Breast epithelium (tissue), 4 donors: ENCODE measurements at regions not wholly inside any gene's neighbourhood (a gene's known extent, or its start where the extent isn't known, plus 50 kb on each side); places are given as distances from the start of the nearest gene placed in this dataset.

Experiments
- DNase-seq, 2 donors: peaks; one replicate each; pipeline ENCODE4 v3.0.0-alpha.2; 2019; ENCODE audit warnings: low spot score in 2 of 2
- H3K27ac ChIP-seq, 2 donors: fragments of 200-600 bp; sonication (generic) in 1 of 2; one replicate each; pipeline ENCODE4 v1.5.1; 2016 to 2019; ENCODE audit warnings: mild to moderate bottlenecking in 1 of 2
- H3K27me3 ChIP-seq, 2 donors: fragments of 200-600 bp; sonication (generic) in 1 of 2; one replicate each; pipeline versions ENCODE4 v1.5.1 to v1.6.0; 2017 to 2019; ENCODE audit warnings: control low read depth in 1 of 2, mild to moderate bottlenecking in 1 of 2
- H3K36me3 ChIP-seq: fragments of 200-600 bp; one replicate; pipeline ENCODE4 v1.5.1; 2019
- H3K4me1 ChIP-seq, 2 donors: fragments of 200-600 bp; sonication (generic); one replicate each; pipeline ENCODE4 v1.5.1; 2016 to 2019; ENCODE audit warnings: control low read depth in 1 of 2
- H3K4me3 ChIP-seq, 3 donors: fragments of 200-600 bp; sonication (generic); 1 replicate in 2 of 3; 2 replicates in 1 of 3; pipeline ENCODE4 v1.5.1; 2016 to 2019; ENCODE audit warnings: mild to moderate bottlenecking in 3 of 3, moderate library complexity in 2 of 3
- H3K9me3 ChIP-seq, 2 donors: fragments of 200-600 bp; sonication (generic) in 1 of 2; one replicate each; pipeline ENCODE4 v1.5.1; 2016 to 2019; ENCODE audit warnings: control low read depth in 1 of 2
- CTCF ChIP-seq, 3 donors: fragments of 450-650 bp; IDR thresholded peaks; one replicate each; pipeline ENCODE4 v1.5.1; 2016 to 2017; ENCODE audit warnings: antibody characterized with exemption in 3 of 3, mild to moderate bottlenecking in 3 of 3, moderate library complexity in 3 of 3
- POLR2A ChIP-seq: fragments of 450-650 bp; IDR thresholded peaks from one replicate; pipeline ENCODE4 v1.6.1; 2016; ENCODE audit warnings: antibody characterized with exemption, mild to moderate bottlenecking, moderate library complexity
- POLR2AphosphoS5 ChIP-seq, 3 donors: sonication (generic); formaldehyde crosslinking; IDR thresholded peaks; one replicate each; pipeline ENCODE4 v1.6.1; 2017; ENCODE audit warnings: antibody characterized with exemption in 3 of 3
- intact Hi-C: fragments of 100-400 bp; cut with DNase I; formaldehyde crosslinking; loops from one replicate; pipeline ENCODE4 v1.15.1; 2023; ENCODE audit warnings: low total_unique reads

- intact Hi-C loops, result no loop called here
- Histone ChIP-seq H3K27me3 (peaks cover 0 to 11% of the 10 kb centered on the region in 2 donors), H3K9me3 (peaks cover 4 to 24% of the 10 kb centered on the region in 2 donors), H3K4me1 (no peaks in the 10 kb centered on the region), H3K27ac (no peak overlapping the region), H3K36me3 (no peaks in the 10 kb centered on the region), H3K4me3 (no peak overlapping the region)
- TF ChIP-seq POLR2AphosphoS5 (IDR thresholded peaks at IDR 0.05) (no peak), POLR2A (no peak), CTCF (IDR thresholded peaks at IDR 0.05) (no peak)
- no peak for DNase-seq
These were observed 200.0 kb upstream of the MKI67 start for GRCh38 chr10:128326251-128326650.

DNA sequence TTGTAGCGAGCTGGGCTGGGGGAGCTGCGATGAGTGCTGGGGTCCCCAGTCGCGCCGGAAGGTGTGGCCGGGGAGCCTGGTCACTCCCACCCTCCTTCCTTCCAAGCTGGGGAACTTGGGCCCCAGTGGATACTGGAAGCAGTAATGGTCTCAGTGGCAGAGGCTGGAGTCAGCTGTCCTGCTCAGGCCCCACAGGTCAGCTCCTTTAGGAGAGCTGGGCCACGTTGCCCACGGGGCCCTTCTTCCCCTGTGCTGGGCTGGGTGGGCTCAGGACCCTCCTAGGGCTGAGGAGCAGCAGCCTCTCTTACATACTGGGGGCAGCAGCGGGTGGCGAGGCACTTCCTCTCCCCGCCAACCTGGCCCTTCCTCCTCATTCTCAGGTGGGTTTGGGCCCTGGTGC, 200.6 kb upstream of the MKI67 start:
- H3K4me1 ChIP-seq, result no peaks in the 10 kb centered on the region
- peaks cover 4 to 24% of the 10 kb centered on the region in 2 donors for H3K9me3 ChIP-seq
- H3K36me3 ChIP-seq, result no peaks in the 10 kb centered on the region
- peaks cover 0 to 11% of the 10 kb centered on the region in 2 donors for H3K27me3 ChIP-seq
- intact Hi-C loops, result no loop called here
- H3K4me3 ChIP-seq, result no peak overlapping the region
- no peak overlapping the region for H3K27ac ChIP-seq
- no peak for DNase-seq
- TF ChIP-seq POLR2A (no peak), POLR2AphosphoS5 (IDR thresholded peaks at IDR 0.05) (no peak), CTCF (IDR thresholded peaks at IDR 0.05) (no peak)

- no peak for TF ChIP-seq CTCF (IDR thresholded peaks at IDR 0.05)
- TF ChIP-seq POLR2AphosphoS5 (IDR thresholded peaks at IDR 0.05), result no peak
- no peak for TF ChIP-seq POLR2A
- Histone ChIP-seq H3K27me3 (no peaks in the 10 kb centered on the region), H3K4me3 (no peak overlapping the region), H3K4me1 (no peaks in the 10 kb centered on the region), H3K36me3 (no peaks in the 10 kb centered on the region), H3K27ac (no peak overlapping the region), H3K9me3 (peaks cover 0 to 8% of the 10 kb centered on the region in 2 donors)
- intact Hi-C loops, result no loop called here
- DNase-seq, result no peak
These were observed 210.2 kb upstream of the MKI67 start for GRCh38 chr10:128336401-128336800.

DNA sequence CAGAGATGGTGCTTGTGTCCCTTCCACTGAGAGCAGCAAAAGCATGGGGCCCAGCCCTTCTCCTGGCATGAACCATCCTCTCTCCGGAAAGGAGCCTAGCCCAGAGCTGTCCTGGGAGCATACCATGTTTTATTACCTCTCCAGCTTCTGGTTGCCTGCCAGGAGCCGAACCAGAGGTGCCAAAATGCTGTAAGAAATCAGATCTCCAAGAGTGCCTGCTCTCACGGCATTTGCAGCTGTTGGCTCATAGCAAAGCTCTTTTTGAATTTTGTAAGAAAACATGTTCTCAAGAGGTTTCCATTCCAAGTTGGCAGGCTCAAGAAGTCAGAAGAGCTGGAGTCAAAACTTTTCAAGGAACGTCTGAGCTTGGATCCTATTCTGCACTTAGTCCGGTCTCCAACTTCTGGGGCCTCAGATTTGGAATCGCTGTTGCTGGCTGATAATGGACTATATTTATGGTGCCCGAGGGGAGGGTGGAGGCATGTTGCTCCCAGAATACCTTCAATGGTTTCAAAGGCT, 211.7 kb upstream of the MKI67 start:
- no peaks in the 10 kb centered on the region for H3K36me3 ChIP-seq
- no peak for TF ChIP-seq POLR2A
- TF ChIP-seq CTCF (IDR thresholded peaks at IDR 0.05), result no peak
- TF ChIP-seq POLR2AphosphoS5 (IDR thresholded peaks at IDR 0.05), result no peak
- DNase-seq, result peak in 1 of 2 donors; percentile 34
- intact Hi-C loops, result no loop called here
- no peaks in the 10 kb centered on the region for H3K4me1 ChIP-seq
- peaks cover 0 to 6% of the 10 kb centered on the region in 2 donors for H3K9me3 ChIP-seq
- H3K27ac ChIP-seq, result no peak overlapping the region
- H3K4me3 ChIP-seq, result no peak overlapping the region
- no peaks in the 10 kb centered on the region for H3K27me3 ChIP-seq

GRCh38 chr10:128338951-128339350, 212.7 kb upstream of the MKI67 start:
- no peak overlapping the region for H3K4me3 ChIP-seq
- intact Hi-C loops, result no loop called here
- no peaks in the 10 kb centered on the region for H3K4me1 ChIP-seq
- H3K9me3 ChIP-seq, result no peaks in the 10 kb centered on the region
- no peak overlapping the region for H3K27ac ChIP-seq
- TF ChIP-seq POLR2AphosphoS5 (IDR thresholded peaks at IDR 0.05), result no peak
- H3K36me3 ChIP-seq, result no peaks in the 10 kb centered on the region
- DNase-seq, result no peak
- H3K27me3 ChIP-seq, result no peaks in the 10 kb centered on the region

- Histone ChIP-seq H3K27ac (no peak overlapping the region), H3K4me1 (no peaks in the 10 kb centered on the region), H3K36me3 (no peaks in the 10 kb centered on the region), H3K9me3 (no peaks in the 10 kb centered on the region), H3K27me3 (no peaks in the 10 kb centered on the region), H3K4me3 (no peak overlapping the region)
- no peak for DNase-seq
- intact Hi-C loops, result no loop called here
- TF ChIP-seq POLR2A (no peak), POLR2AphosphoS5 (IDR thresholded peaks at IDR 0.05) (no peak), CTCF (IDR thresholded peaks at IDR 0.05) (no peak)
These were observed 213.5 kb upstream of the MKI67 start for GRCh38 chr10:128339753-128340152.
